T-helper 17 cell (primary cell): ENCODE measurements at regions not wholly inside any gene's neighbourhood (a gene's known extent, or its start where the extent isn't known, plus 50 kb on each side); places are given as distances from the start of the nearest gene placed in this dataset.

Experiments used
- ATAC-seq: fragments of 150-1000 bp; cut with Tn5 transposase; 2 replicates; pipeline ENCODE4 v1.10.0; 2021; ENCODE audit warnings: mild to moderate bottlenecking, moderate library complexity
- DNase-seq, 3 donors: peaks; one replicate each; pipeline versions ENCODE4 v3.0.0 to v3.0.0-alpha.2; 2020 to 2021
- H3K9me3 ChIP-seq: one replicate; pipeline ENCODE4 v1.7.0; 2013; ENCODE audit warnings: low read length, mild to moderate bottlenecking; ENCODE audit not compliant: control insufficient read depth, poor library complexity, severe bottlenecking
- H3K27ac Mint-ChIP-seq: one replicate; pipeline ENCODE4 v1.8.0; 2022; ENCODE audit warnings: mild to moderate bottlenecking, moderate library complexity, mixed read lengths
- H3K27me3 Mint-ChIP-seq: one replicate; pipeline ENCODE4 v1.8.0; 2022; ENCODE audit warnings: mixed read lengths
- H3K36me3 Mint-ChIP-seq: one replicate; pipeline ENCODE4 v1.8.0; 2022; ENCODE audit warnings: low read depth, mixed read lengths
- H3K4me1 Mint-ChIP-seq: one replicate; pipeline ENCODE4 v1.8.0; 2022; ENCODE audit warnings: mild to moderate bottlenecking, mixed read lengths
- H3K4me3 Mint-ChIP-seq: one replicate; pipeline ENCODE4 v1.8.0; 2022; ENCODE audit warnings: mild to moderate bottlenecking, moderate library complexity, mixed read lengths

DNA sequence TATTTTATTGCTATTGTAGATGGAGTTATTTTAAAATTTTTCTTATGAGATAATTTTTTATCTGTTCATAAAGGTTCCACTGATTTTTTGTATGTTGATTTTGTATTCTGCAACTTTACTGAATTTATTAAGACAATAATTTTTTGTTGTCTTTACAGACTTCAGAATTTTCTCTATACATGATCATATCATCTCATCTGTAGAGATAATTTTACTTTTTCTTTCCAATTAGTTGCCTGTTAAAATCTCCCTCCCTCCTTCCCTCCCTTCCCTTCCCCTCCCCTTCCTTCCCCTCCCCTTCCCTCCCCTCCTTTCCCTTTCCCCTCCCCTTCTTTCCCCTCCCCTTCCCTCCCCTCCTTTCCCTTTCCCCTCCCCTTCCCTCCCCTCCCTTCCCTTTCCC lies 378.1 kb downstream of the SOCS6 start:
- Mint-ChIP-seq H3K27ac (no peak overlapping the region), H3K4me3 (no peak overlapping the region), H3K27me3 (no peaks in the 10 kb centered on the region), H3K36me3 (peaks cover 2% of the 10 kb centered on the region), H3K4me1 (peaks cover 9% of the 10 kb centered on the region)
- peaks cover 7% of the 10 kb centered on the region for H3K9me3 ChIP-seq
- DNase-seq: no peak
- no peak for ATAC-seq

DNA sequence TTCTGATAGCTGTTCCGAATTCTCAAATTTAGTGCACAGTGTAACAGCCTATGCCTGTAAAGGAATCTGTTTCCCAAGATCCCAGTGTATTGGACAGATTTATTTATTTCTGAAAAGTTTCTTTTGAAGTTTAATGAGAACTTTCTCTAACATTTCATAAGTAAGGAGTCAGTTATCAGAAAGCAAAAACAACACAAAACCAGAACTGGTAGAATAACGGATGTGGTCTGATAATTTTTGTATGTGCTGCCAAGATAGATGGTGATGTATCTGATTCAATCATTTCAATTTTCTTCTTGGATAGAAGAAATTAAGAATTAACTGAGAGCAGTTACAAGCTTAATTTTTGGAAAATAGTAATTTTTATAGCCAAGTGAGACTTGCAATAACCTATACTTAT lies 374.3 kb downstream of the SOCS6 start:
- Mint-ChIP-seq H3K36me3 (no peaks in the 10 kb centered on the region), H3K27me3 (no peaks in the 10 kb centered on the region), H3K27ac (peak overlapping the region; percentile 86), H3K4me3 (peak overlapping the region; percentile 10), H3K4me1 (peaks cover 19% of the 10 kb centered on the region)
- no peaks in the 10 kb centered on the region for H3K9me3 ChIP-seq
- ATAC-seq: peak; percentile 36
- no peak for DNase-seq

DNA sequence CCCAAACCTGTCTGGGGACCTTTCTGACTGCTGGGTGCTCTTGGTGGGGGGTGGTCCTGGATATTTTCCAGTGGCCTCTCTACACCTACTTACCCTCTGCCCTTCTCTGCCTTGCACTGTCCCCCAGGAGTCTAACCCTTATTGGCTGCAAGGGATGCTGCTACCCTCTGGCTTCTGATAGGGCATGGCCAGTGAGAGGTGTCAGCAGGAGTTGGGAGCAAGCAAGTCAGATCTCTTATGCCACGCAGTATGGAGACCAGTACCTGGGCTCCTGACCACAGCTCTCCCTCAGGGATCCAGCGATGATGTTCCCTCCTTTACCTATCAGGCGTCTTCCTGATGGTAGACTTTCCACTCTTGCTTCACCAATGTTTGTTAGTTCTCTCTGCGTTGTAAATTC lies 373.7 kb downstream of the SOCS6 start:
- no peak for ATAC-seq
- Mint-ChIP-seq H3K27me3 (no peaks in the 10 kb centered on the region), H3K27ac (peak overlapping the region; percentile 86)

DNA sequence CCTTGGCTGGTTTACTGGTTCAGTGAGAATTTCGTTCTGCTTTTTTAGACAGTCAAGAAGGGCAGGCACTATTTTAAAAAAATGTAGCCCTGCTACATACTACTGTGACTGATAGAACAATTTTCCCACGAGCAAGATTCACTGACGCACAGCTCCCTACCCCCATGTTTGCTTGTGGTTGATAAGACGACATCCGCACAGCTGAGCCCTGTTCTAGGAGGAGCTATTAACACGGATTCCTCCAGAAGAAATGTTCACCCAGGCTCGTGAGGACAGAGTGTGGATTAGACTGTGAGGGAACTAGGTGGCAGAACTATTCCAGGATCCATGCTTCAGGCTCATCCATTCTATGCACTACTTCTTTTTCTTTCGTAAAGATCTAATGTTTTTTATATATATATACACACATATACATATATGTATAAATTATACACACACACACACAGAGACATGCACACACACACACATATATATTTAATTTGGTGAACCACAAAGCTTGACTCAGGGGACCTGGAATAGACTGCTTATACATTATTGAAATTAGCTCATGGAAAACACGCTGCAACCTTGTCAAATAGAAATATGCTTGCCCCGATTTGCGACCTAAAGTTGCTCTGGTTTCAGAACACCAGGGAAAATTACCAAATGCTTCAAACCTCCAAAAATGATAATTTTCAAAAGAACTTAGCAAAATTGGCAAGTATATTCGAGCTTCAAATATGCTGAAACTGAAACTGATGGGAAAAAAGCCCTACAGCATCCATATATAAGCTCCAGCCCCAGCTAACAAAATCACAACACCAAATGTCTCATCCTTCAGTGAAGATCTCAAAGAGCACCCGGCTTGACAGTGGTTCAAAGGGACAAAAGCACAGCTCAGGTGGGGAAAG lies 370.4 kb downstream of the SOCS6 start:
- Mint-ChIP-seq H3K27me3 (no peaks in the 10 kb centered on the region), H3K4me1 (peaks cover 19% of the 10 kb centered on the region), H3K27ac (peak overlapping the region; percentile 91), H3K4me3 (peak overlapping the region; percentile 82), H3K36me3 (no peaks in the 10 kb centered on the region)
- DNase-seq (peak in 2 of 3 donors; percentile 26 to 33), ATAC-seq (peak; percentile 98)
- no peaks in the 10 kb centered on the region for H3K9me3 ChIP-seq

More for the DNA sequence above, 373.7 kb downstream of the SOCS6 start:
- Mint-ChIP-seq H3K4me1 (peaks cover 19% of the 10 kb centered on the region), H3K36me3 (no peaks in the 10 kb centered on the region), H3K4me3 (peak overlapping the region; percentile 10)
- no peaks in the 10 kb centered on the region for H3K9me3 ChIP-seq
- DNase-seq: no peak

DNA sequence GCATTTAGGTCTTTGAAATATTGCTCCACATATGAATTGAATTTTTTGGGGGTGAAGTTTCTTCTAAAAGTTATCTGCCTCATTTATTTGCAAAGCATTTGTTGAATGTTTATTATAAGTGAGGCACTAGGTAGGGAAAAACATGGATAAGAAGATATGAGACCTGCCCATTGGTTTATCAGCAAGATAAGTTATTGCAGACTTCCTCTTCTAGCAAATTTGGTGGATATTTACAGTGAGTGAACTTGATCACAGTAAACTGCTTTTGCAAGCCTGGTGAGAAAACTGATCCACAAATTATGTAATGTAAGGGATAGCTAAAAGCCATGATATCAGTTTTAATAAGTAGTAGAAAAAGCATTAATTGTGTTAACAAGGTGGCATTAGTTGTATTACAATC lies 364.8 kb downstream of the SOCS6 start:
- Mint-ChIP-seq H3K36me3 (no peaks in the 10 kb centered on the region), H3K27me3 (no peaks in the 10 kb centered on the region), H3K27ac (no peak overlapping the region), H3K4me1 (no peaks in the 10 kb centered on the region), H3K4me3 (no peak overlapping the region)
- ATAC-seq (no peak), DNase-seq (no peak)
- no peaks in the 10 kb centered on the region for H3K9me3 ChIP-seq

DNA sequence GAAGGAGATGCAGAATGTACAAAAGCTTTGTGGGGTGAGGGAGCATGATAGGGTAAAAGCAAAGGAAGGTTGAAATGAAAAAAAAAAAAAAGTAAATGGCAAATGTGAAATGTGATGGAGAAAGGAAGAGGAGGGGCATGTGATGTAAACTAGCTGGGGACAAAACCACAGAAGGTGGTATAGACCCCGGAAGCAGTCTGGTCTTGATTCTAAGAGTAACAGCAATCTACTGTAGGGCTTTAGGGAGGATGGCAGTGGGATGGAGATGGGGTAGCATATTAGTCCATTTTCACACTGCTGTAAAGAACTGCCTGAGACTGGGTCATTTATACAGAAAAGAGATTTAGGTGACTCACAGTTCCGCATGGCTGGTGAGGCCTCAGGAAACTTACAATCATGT lies 362.0 kb downstream of the SOCS6 start:
- no peak for DNase-seq
- H3K9me3 ChIP-seq: no peaks in the 10 kb centered on the region
- Mint-ChIP-seq H3K4me1 (no peaks in the 10 kb centered on the region), H3K4me3 (no peak overlapping the region), H3K27me3 (no peaks in the 10 kb centered on the region), H3K27ac (no peak overlapping the region), H3K36me3 (no peaks in the 10 kb centered on the region)
- no peak for ATAC-seq

DNA sequence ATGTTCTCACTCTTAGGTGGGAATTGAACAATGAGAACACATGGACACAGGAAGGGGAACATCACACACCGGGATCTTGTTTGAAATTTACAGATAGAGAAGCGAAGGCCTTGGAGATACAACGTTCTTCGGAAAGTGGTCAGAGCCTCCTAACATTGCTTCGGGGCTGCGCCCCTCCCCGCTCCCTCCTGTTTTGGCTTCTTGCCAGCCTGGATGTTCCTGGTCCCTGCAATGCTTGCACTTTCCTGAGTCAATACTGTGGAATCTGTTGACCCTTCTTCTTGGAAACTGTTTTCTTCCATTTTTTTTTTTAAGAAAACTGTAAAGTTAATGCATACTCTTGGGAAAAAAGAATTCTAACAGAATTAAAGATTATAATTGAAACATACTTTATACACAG lies 360.8 kb downstream of the SOCS6 start:
- Mint-ChIP-seq H3K27ac (no peak overlapping the region), H3K4me3 (no peak overlapping the region), H3K36me3 (no peaks in the 10 kb centered on the region), H3K27me3 (no peaks in the 10 kb centered on the region), H3K4me1 (no peaks in the 10 kb centered on the region)
- ATAC-seq (no peak), DNase-seq (no peak)
- no peaks in the 10 kb centered on the region for H3K9me3 ChIP-seq

DNA sequence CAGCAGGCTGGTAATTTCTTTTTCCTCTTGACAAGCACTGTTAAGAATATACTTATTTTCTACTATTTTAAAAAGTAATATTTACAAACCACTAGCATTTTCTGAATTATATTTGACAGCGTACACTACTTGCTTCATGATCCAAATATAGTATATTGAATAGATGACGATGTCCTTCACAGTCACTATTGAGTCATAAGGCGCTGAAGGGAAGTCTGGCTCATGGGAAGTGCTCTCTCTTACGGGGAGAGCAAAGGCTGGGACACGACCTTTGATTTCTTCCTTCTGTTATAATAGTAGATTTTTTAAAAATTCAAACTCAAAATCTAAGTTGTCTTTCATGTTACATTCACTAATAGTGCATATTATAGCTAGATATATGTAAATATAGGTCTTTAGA lies 357.1 kb downstream of the SOCS6 start:
- H3K9me3 ChIP-seq: no peaks in the 10 kb centered on the region
- DNase-seq (no peak), ATAC-seq (no peak)
- Mint-ChIP-seq H3K27me3 (no peaks in the 10 kb centered on the region), H3K36me3 (no peaks in the 10 kb centered on the region), H3K27ac (no peak overlapping the region), H3K4me3 (no peak overlapping the region), H3K4me1 (peaks cover 5% of the 10 kb centered on the region)

DNA sequence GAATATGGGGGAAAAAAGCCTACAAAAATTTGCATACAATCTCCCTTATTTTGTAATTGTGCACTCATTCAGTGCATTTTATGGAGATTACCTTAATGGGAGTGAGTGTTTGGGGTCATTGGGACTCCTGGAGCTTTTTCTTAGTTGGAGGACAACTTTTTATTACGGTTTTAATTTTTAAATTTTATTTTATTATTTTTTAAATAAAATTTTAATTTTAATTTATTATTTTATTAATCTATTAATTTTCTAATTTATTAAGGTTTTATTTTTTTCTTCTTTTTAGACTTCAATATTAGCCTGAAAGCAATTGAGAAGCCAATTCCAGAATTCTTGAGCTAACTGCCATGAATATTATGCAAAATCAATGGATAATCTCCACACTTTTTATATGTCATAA lies 355.0 kb downstream of the SOCS6 start:
- DNase-seq: no peak
- no peak for ATAC-seq
- Mint-ChIP-seq H3K4me3 (no peak overlapping the region), H3K27me3 (no peaks in the 10 kb centered on the region), H3K4me1 (peaks cover 5% of the 10 kb centered on the region), H3K36me3 (no peaks in the 10 kb centered on the region), H3K27ac (no peak overlapping the region)
- no peaks in the 10 kb centered on the region for H3K9me3 ChIP-seq

DNA sequence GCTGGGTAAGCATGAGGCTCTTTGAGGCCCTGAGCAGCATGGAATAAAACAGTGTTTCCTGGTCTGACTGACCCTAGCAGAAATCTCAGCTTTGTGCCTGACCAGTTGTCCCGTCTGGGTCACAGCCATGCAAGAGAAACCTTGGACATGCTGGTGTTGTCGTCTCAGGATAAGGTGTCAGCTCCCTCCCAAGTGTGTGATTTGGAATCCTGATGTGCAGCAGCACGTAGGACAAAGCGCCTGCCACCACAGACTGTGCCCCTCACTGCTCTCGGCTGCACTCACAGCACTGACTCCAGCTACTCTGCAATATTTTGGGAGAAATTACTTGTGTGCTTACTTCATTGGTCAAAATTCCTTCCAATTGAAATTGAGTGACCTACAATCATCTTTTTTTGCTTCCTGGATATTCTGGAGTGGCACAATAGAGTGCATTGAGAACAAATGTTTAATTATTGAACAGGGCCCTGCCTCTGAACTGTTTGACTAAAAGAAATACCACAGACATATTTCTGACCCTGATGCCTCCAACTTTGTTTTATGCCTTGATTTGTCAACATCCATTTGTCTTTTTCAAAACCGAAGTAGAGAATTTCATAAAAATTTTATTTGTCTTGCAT lies 352.4 kb downstream of the SOCS6 start:
- Mint-ChIP-seq H3K36me3 (no peaks in the 10 kb centered on the region), H3K4me3 (no peak overlapping the region), H3K27ac (no peak overlapping the region), H3K27me3 (no peaks in the 10 kb centered on the region), H3K4me1 (peaks cover 5% of the 10 kb centered on the region)
- H3K9me3 ChIP-seq: no peaks in the 10 kb centered on the region
- ATAC-seq (no peak), DNase-seq (no peak)

DNA sequence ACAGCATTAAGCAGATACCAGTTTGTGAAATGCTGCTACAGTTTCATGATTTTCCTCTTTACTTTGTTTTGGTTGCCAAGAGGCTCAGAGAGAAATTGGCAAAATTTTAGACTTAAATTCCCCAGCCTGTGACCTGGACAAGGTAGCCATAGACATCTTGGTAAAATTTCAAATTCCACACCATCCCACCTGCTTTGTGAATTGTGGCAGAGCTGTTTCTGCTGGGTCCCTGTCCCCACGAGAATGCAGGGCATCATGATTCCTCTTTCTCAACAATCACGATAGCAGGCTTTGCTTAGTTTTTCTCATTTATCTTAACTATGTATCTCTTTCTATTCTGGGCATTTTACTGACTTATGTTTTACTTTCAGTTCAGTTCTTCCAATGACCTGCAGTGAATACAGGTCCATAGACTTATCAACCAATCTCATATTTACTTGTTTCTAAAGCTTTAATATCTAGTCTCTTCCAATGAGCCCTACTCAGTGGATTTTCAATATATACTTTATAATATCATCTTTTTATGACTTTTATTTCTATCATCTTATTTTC lies 351.6 kb downstream of the SOCS6 start:
- DNase-seq (no peak), ATAC-seq (no peak)
- Mint-ChIP-seq H3K27me3 (no peaks in the 10 kb centered on the region), H3K4me1 (peaks cover 5% of the 10 kb centered on the region), H3K27ac (no peak overlapping the region), H3K36me3 (no peaks in the 10 kb centered on the region), H3K4me3 (peak overlapping the region; percentile 25)
- no peaks in the 10 kb centered on the region for H3K9me3 ChIP-seq

DNA sequence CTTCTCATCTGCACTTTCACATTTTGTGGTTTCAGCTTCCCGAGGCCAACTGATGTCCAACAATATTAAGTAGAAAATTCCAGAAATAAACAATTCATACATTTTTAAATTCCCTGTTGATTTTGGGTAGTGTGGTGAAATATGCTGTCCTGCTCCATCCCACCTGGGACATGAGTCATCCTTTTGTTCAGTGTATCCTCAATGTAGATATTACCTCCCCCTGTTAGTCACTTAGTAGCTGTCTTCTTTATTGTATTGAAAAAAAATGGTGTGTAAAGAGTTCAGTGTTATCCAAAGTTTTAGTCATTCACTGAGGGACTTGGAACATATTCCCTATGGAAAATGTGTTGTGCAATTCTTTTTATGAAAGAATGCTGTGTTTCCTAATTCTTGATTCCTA lies 348.1 kb downstream of the SOCS6 start:
- no peaks in the 10 kb centered on the region for H3K27me3 Mint-ChIP-seq
- H3K36me3 Mint-ChIP-seq: no peaks in the 10 kb centered on the region
- DNase-seq: no peak
- H3K4me3 Mint-ChIP-seq: no peak overlapping the region
- no peak overlapping the region for H3K27ac Mint-ChIP-seq
- H3K4me1 Mint-ChIP-seq: no peaks in the 10 kb centered on the region
- no peaks in the 10 kb centered on the region for H3K9me3 ChIP-seq
- no peak for ATAC-seq

DNA sequence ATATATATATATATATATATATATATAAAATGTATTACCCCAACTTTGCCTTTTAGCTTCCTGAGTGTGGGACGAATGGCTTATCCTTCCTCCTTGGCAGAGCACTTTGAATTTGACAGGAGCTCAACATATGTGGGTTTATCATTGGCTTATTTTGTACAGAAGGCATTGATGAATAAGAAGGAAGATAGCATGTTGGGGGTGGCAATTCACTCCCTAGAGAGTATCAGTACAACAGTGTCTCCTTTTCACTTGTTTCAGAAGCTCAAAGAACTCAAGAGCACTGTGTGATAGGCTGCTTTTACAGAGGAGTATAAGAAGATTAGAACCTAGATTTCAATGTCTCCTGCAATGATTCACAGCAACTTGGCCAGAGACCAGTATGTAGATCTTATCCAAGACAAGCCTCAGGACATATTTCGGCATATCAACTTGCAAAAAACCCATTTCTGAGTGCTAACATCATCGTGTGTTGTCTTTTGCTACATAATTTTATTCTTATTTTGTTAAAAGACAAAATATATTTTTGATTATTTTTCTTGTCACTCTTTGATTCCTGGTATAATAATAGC lies 345.8 kb downstream of the SOCS6 start:
- H3K4me3 Mint-ChIP-seq: no peak overlapping the region

More for the DNA sequence above, 345.8 kb downstream of the SOCS6 start:
- no peaks in the 10 kb centered on the region for H3K9me3 ChIP-seq
- Mint-ChIP-seq H3K27ac (no peak overlapping the region), H3K36me3 (no peaks in the 10 kb centered on the region), H3K4me1 (no peaks in the 10 kb centered on the region), H3K27me3 (no peaks in the 10 kb centered on the region)
- DNase-seq: no peak
- no peak for ATAC-seq
